ENCODE measurements at regions not wholly inside any gene's neighbourhood (a gene's known extent, or its start where the extent isn't known, plus 50 kb on each side); places are given as distances from the start of the nearest gene placed in this dataset.
A peak's percentile ranks its signal among the peaks of the same experiment; 100 is the strongest.

- DNase-seq = no peak
Observed at GRCh38 chr1:232555494-232556210, 74.3 kb downstream of the SIPA1L2 start.

DNA sequence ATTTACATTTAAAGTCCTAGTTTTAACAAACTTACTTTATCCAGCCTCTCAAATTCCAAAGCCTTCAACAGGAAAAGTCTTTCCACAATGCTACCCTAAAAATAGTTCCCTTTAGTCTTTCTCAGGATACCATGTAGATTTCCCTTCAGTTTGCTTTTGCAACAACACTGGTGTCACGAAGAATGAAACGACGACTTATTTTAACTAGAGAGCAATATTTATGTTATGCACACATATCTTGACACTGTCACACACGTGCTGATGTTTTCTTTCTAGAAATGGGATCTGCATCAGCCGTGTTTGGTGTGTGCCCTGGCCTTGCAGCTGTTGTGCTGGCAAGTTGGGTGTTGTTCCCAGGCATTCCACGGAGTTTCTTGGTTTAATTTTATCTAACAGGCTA is 75.5 kb downstream of the SIPA1L2 start:
- DNase-seq = no peak

DNA sequence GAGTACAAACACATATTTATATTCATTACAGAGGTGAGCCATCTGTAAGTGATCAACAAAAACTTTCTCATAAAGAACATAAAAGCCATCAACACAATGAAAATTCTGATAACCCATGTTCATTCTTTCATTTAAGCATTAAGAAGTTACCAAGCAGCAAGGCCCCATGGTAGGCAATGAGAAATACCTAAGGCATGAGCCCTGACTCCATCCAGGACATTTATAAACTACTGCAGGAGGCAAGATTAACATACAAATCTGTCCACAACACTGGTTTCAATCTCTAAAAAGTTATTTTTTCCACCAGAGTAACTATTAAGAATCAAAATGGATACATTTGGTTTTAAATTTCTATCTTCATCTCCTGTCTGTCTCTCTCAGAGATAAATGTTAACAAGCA is 76.1 kb downstream of the SIPA1L2 start:
- DNase-seq = no peak

- no peak for DNase-seq
Observed at GRCh38 chr1:232553050-232553754, 76.7 kb downstream of the SIPA1L2 start.

DNA sequence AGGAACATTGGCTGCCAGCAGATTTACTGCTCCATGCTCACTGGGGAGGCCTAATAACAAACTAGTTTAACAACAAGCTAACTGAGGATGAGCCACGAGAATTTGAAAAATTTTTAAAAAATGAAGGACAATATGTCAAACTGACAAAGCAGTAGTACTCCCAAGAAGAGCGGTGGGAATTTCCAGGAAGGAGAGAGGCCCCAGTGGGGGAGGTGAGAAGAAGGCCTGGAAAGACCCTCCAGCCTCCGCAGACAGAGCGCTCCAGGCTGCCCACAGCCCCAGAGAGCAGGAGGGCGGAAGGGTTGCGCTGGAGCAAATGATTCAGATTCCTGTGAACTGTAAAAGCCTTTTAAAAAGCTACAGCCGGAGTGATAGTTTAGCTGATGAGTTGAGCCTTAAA is 78.5 kb downstream of the SIPA1L2 start:
- DNase-seq = no peak

DNA sequence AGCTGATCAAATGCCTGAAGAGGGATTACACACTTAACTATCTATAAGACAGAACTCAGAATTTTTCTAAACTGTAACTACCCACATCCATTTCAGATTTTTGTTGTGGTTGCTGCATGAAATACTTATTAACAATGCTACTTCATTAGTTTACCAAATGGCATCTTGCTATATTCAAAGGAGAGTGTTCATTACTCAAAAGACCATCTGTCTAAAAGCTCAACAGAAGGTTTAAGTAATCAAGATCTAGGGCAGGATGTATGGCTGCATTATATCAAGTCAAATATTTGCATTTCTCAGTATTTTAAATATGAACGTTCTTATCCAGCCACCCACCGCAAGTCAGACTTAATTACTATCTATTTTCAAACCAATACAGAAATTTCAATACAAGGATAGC is 79.9 kb downstream of the SIPA1L2 start:
- no peak for DNase-seq

DNA sequence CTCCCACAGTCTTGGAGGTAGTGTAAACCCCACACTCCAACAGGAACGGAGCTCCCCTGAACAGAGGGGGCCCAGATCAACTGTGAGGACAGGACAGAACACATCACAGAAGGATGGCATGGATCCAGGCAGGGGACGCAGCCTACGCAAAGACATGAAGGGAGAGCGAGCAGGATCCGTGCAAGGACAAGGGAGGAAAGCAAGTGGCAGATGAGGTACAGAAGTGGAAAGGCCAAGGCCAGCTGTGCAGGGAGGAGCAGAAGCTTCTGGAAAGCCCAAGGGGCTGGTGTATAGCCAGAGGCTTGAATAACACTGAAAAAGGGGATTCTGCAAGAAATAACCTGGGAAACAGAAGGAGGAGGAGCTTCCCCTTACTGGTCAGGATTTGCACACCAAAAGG is 81.2 kb downstream of the SIPA1L2 start:
- no peak for DNase-seq

DNA sequence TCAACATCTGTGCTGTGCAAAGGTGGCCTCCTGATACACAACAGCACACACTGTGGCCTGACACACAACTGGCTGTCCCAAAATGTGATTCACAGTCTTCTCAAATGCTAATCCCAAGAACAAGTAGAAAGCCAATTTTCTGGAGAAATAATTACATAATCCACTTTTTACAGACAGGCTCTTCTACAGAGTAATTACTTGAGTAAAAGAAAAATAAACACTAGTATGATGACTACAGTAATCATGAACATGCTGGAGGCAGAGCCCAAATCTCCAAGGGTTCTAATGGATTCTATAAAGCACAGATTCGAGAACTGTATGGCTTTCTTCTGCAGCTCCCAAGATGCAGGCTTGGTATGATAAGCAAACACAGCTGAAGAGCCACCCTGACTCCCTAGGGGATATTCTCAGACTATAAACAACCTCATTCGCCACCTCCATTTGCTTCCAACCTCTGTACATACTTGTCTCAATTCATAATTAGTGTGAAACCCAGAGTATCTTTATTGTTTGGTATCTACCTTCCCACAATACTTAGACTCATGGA is 81.9 kb downstream of the SIPA1L2 start:
- no peak for DNase-seq

- DNase-seq = no peak
Observed at GRCh38 chr1:232542633-232543593, 87.0 kb downstream of the SIPA1L2 start.

- DNase-seq = no peak
Observed at GRCh38 chr1:232538943-232539302, 91.0 kb downstream of the SIPA1L2 start.

DNA sequence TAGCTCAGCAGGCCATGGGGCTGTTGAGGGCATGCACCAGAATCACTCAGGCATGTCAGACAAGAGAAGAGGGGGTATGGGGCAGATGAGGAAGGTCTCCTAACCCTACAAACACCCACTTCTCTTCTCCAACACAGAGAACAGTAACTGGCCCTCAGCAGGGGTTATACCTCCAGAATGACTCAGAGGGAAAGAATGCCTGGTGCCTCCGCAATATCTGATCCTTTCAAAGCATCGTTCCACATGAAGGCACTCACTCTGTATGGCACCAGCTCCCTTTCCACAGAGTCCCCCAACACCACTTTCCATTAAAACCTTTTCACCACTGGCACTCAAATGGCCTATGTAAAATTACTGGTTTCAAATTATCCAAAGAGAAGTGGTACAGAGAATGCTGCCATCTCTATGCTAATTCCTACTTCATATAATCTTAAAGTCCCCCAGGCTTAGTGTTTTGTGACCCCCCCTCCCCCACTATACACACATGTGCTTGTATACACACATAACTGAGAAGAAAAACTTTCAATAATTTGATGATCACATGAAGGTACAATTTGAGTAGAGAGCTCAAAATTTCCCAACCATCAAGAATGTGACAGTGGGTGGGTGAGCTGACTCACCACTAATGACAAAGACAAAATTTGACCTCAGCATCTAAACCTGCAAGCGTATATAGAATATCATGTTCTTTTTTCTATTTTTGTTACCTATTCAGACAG is 91.5 kb downstream of the SIPA1L2 start:
- DNase-seq = peak; percentile 68 to 74

- DNase-seq = no peak
Observed at GRCh38 chr1:232534552-232535517, 95.1 kb downstream of the SIPA1L2 start.

- DNase-seq = no peak
Observed at GRCh38 chr1:232533328-232533727, 96.6 kb downstream of the SIPA1L2 start.

DNA sequence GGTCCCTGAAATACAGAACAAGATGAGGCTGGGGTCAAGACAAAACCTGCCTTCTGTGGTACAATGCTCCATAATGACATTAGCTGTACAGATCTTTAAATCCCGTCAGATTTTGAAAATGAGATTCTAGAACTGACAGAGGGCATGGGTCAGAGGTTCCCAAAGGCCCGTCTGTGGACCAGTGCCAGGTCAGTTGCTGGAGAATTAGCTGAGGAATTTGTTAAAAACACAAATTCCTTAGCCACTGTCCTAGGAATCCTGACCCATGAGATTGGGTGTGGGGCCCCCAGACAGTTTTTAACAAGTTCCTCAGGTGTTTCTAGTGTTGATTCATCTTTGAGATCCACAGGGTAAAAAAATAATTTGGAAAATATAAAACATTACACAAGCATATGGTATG is 97.0 kb downstream of the SIPA1L2 start:
- DNase-seq = no peak

DNA sequence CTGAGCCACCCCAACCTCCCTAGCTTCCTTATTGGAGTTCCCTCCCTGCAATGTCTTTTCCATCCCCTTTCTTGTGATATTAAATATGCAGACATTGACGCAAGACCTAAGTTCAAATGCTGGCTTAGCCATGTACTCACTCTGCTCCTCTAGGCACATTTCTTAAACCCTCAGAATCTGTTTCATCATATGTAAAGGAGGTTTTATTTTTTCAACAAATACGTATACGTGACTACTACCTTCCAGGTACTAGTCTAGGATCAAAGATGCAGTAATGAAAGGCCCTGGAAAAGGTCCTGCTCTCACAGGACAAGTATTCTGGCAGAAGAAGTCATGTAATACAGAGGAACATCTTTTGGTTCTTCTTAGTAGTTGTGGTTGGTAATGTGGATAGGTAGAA is 98.6 kb downstream of the SIPA1L2 start:
- DNase-seq = no peak

GRCh38 chr1:232529747-232530146 is 100.2 kb downstream of the SIPA1L2 start:
- no peak for DNase-seq

- no peak for DNase-seq
Observed at GRCh38 chr1:232528472-232529089, 101.4 kb downstream of the SIPA1L2 start.

GRCh38 chr1:232524056-232524455 is 105.9 kb downstream of the SIPA1L2 start:
- peak; percentile 23 for DNase-seq

DNA sequence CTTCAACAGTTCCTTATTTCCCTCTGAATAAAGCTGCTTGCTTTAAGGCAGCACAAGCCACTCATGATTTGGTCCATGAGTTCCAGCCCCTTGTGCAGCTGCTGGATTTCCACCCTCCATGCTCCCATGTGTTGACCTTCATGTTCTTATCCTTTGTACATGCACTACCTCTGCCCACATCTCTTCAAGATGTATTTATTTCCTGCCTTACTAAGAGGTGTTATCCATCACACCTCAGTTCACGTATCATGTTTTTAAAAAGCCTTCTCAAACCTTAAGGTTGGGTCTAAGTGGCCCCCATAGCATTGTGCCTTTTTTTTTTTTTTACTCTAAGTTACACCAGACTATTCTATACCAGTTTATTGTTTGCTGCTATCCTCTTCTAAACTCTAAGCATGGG is 107.7 kb downstream of the SIPA1L2 start:
- no peak for DNase-seq

DNA sequence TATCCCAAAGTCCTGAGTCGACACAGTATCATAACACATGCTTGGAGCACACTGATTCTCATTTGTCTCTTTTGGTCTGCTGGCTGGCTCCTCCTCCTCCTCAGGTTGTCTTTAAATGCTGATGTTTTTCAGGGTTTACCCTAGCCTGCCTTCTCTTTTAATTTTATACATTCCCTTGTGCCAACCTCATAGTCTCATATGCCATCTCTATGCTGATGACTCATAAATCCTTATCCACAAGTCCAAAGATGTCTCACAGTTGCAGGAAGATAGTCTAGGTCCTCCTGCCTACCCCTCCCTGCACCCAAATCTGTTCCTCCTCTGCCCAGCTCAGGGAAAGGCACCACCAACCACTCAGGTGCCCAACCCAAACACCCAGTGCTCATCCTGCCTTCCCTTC is 108.3 kb downstream of the SIPA1L2 start:
- DNase-seq = no peak

GRCh38 chr1:232519186-232519585 is 110.7 kb downstream of the SIPA1L2 start:
- no peak for DNase-seq

Data from inflammatory macrophage (primary cell).